AG04449 (cell line): ENCODE measurements at regions not wholly inside any gene's neighbourhood (a gene's known extent, or its start where the extent isn't known, plus 50 kb on each side); places are given as distances from the start of the nearest gene placed in this dataset.

Experiments
- CTCF ChIA-PET: fragments of 350-600 bp; formaldehyde crosslinking; extraction: SDS; loops from one replicate; lab custom pipeline; 2021; ENCODE audit warnings: antibody characterized with exemption; lab: Yijun Ruan, JAX
- POLR2A ChIA-PET: fragments of 400-600, 350-600 bp; formaldehyde crosslinking; extraction: SDS; loops from one replicate; lab custom pipeline; 2020; ENCODE audit warnings: antibody characterized with exemption, inconsistent platforms; lab: Yijun Ruan, JAX
- DNase-seq: peaks from one replicate; pipeline ENCODE4 v3.0.0-alpha.2; 2010; ENCODE audit warnings: low read depth, low spot score
- H3K4me3 ChIP-seq: 2 replicates; pipeline ENCODE4 v1.5.1; 2011; ENCODE audit warnings: low read depth, mild to moderate bottlenecking, control low read depth, low read length
- CTCF ChIP-seq: IDR thresholded peaks from one replicate; pipeline ENCODE4 v1.5.1; 2011; ENCODE audit warnings: mild to moderate bottlenecking, moderate library complexity, low read length, control low read depth, inconsistent platforms; ENCODE audit not compliant: insufficient read depth; ENCODE audit errors: missing control alignments

- POLR2A ChIA-PET, result no interaction called here
- no peak overlapping the region for H3K4me3 ChIP-seq
- CTCF ChIA-PET, result interaction anchor here (0.9 to 1.3 kb wide), 2 partner anchors 19 to 231 kb away, joined by 3 to 5 read pairs; no protein-coding TSS in a partner anchor
- no peak for TF ChIP-seq CTCF
- DNase-seq, result no peak
Observed at GRCh38 chr6:82823361-82823760, 242.3 kb downstream of the UBE3D start.

GRCh38 chr6:82832811-82833210 lies 232.8 kb downstream of the UBE3D start:
- no peak for DNase-seq
- ChIA-PET CTCF (no interaction called here), POLR2A (no interaction called here)
- TF ChIP-seq CTCF, result no peak
- H3K4me3 ChIP-seq, result no peak overlapping the region

GRCh38 chr6:82833481-82833880 lies 232.2 kb downstream of the UBE3D start:
- CTCF ChIA-PET, result no interaction called here
- TF ChIP-seq CTCF, result no peak
- POLR2A ChIA-PET, result no interaction called here
- H3K4me3 ChIP-seq, result no peak overlapping the region
- DNase-seq, result no peak

- ChIA-PET CTCF (interaction anchor here (1.2 kb wide), 1 partner anchor 17 kb away, joined by 3 read pairs; no protein-coding TSS in a partner anchor), POLR2A (no interaction called here)
- TF ChIP-seq CTCF, result no peak
- DNase-seq, result no peak
- H3K4me3 ChIP-seq, result no peak overlapping the region
Observed at GRCh38 chr6:82836022-82836575, 229.5 kb downstream of the UBE3D start.

GRCh38 chr6:82840571-82840970 lies 225.1 kb downstream of the UBE3D start:
- POLR2A ChIA-PET, result no interaction called here
- CTCF ChIA-PET, result interaction anchor here (1.0 kb wide), 1 partner anchor 214 kb away, joined by 3 read pairs; no protein-coding TSS in a partner anchor
- no peak overlapping the region for H3K4me3 ChIP-seq
- DNase-seq, result no peak
- TF ChIP-seq CTCF, result no peak

- DNase-seq, result no peak
- ChIA-PET POLR2A (no interaction called here), CTCF (no interaction called here)
- no peak overlapping the region for H3K4me3 ChIP-seq
- TF ChIP-seq CTCF, result no peak
Observed at GRCh38 chr6:82841309-82841708, 224.3 kb downstream of the UBE3D start.
